Left renal cortex interstitium (tissue), 4 donors: ENCODE measurements at regions not wholly inside any gene's neighbourhood (a gene's known extent, or its start where the extent isn't known, plus 50 kb on each side); places are given as distances from the start of the nearest gene placed in this dataset.

Experiments used
- DNase-seq, 4 donors: peaks; one replicate each; pipeline ENCODE4 v3.0.0-alpha.2; 2013; ENCODE audit warnings: low read depth in 4 of 4, low spot score in 2 of 4, missing footprints in 1 of 4

GRCh38 chr16:66154801-66155200 is 211.7 kb upstream of the CDH5 start:
- no peak for DNase-seq

DNA sequence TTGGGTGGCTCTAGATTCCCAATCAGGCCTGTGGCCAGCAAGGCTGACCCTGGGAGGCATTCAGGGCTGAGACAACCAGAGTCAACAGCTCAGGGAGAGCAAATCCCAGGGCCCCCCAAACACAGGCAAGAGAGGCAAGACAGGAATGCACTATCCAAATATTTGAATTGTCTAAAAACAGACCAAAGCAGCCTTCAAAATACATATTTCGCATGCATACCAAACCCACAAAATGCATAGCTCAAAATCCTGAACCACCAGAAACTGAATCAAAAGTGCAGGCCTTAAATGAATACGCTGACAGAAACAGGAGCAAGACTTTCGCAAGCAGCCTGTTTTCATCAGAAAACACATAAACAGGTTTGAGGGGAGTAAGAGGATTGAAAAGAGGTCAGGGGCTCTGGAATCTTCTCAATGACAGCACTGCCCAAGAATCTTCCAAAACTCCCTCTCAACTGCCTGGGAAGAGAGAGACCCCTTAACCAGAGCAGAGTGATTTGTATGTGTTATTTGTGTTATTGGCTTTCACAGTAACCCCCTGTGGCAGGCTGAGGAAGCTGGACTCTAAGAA is 213.6 kb upstream of the CDH5 start:
- DNase-seq: no peak

DNA sequence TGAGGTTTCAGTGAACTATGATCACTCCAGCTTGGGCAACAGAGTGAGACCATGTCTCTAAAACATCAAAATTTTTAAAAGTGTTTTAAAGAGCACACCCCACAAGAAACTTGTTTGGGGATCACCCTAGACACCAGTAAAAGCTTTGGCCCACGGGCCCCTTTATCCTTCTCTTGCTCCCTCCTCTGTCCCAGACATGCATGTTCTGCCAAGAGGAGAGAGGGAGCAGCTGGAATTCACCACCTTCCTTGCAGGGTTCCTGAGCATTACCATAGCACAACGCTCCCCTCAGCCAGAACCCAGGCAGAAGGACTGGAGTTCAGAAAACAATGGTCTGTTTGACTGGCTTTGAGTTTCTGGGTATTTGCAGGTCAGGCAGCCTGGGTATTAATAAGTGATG is 214.3 kb upstream of the CDH5 start:
- no peak for DNase-seq

DNA sequence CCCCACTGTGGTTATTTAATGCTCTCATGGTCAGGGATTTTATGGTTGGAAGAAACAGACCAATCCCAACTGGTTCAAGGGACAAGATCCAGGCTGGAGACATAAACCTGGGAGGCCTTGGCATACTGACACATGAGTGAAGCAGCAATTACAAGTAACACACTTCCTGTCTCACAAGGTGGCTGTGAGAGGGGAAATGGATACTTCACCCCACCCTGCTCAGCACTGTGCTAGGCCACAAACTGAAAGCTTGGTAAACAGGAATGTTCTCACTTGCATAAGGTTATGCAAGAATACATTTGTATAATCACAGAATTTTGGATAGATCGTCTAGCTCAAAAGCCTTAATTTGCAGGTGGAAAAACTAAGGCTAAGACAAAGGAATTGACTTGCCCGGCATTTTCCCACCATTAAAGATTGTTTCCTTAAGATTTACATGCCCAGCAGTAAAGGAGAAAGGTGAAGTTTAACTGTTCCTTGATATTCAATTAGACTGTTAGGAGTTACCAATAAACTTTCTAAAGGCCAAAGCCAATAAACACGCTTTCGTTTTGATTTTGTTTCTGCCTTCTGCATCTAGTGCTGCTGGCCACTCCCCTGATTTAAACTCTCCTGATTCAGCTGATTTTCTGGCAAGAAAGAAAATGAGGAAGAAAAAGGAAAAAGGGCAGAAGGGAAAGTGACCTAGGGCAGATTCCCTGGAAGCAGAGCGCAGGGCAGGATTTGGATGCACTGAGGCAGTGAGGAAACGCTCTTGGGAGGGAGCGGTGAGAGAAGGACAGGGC is 215.6 kb upstream of the CDH5 start:
- no peak for DNase-seq

DNA sequence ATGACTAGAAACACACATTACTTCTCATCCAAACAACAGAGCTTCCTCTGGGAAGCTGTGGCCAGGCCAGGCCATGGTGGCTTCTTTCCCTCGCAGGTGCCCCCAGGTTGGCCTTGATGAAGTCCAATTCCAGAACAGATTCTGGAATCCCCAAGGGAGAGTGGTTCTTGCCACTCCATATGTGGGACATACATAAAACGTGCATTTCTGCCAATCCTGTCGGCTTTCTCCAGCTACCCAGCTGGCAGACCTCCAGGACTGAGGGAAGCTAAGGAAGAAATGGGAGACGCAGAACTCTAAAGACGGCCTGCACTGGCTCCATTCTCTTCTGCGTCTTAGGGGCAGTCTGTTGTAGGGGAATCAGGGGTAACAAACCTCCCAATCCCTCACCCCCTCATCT is 219.2 kb upstream of the CDH5 start:
- DNase-seq: no peak

DNA sequence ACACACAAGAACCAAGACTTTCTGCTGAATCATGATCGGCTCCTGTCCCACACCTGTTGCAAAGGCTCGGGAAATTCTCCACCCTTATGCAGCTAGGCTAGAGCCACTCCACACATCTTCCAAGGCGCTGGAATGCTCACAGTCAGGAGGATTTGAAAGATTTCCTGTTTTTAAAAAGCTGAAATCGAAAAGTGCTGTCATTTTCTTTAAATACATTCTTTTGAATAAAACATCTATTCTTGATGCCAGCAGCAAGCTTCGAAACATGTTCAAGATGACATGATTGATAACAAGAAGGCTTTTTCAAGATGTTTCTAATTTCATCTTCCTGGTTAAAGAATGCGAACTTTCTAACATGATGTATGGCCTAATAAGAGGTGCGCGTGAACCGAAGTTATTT is 219.7 kb upstream of the CDH5 start:
- no peak for DNase-seq

GRCh38 chr16:66144641-66145040 is 221.8 kb upstream of the CDH5 start:
- DNase-seq: no peak

DNA sequence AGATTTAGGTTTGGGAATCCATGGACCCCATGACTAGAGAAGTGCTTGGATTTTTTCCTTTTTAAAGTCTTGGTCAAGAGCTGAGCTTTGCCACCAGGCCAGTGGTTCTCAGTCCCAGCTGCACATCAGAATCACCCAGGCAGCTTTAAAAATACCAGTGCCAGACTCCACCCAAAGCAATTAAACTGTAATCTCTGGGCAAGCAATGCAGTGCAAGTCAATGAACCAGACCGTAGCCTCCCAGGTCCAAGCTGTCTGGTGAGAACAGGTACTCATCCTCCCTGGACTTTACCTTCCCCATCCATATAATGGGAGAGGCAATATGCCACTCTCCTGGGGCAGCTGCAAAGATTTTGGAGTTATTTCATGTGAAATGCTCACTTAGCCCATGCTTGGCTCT is 223.1 kb upstream of the CDH5 start:
- DNase-seq: no peak

GRCh38 chr16:66141885-66142284 is 224.6 kb upstream of the CDH5 start:
- DNase-seq: no peak

DNA sequence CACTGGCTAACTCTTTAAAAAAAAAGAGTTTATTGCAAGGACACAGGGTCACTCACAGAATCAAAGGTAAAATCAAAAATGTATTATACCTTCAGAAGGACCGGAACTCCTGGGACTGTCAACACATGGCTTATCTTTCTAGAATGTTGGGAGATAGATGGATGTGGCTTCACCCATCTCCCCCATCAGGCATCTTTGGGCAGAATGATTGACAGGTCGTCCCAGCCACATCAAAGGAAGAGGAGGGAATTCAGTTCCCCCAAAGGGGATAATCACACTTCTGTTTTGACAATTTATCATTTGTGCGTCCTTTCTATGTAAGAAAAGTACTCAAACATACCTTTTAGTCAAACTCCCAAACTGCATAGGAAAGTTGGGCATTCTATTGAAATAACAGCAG is 228.6 kb upstream of the CDH5 start:
- no peak for DNase-seq

- DNase-seq: no peak
Measured at GRCh38 chr16:66136841-66137240, 229.7 kb upstream of the CDH5 start.

DNA sequence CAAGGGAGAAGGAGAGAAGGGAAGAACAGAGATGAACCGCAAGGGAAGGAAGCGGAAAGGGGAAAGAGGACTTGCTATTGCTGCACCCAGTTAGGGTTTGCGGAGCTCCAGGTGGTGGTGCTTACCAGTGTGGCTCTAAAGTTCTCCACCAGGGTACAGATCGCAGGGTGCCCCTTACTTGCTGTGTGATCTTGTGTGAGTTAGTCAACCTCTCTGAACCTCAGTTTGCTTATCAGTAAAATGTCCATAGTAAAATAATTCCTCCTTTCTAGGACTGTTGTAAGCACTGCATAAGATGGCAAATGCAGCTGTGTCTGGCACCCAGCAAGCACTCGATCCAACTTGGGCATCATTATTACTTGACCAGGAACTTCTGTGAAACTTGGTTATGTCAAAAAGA is 230.7 kb upstream of the CDH5 start:
- no peak for DNase-seq

DNA sequence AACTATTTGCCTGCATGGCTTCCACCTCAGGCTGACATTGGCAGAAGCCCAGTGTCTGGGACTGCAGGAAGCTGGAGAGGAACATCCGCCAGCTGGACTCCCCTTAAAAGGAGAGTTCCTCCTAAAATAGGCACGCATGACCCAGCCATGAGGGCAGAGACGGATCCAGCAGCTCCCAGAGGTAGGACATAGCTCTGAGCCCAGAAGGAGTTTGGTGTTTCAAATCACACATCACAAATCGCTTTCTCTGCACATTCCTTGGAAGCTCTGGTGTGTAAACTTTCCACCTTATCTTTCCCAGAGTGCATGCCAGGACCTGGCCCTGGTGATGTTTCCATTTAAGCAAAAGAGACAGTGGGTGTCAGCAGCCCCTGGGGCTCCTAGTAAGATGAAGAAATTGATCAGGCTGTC is 231.1 kb upstream of the CDH5 start:
- no peak for DNase-seq

GRCh38 chr16:66134875-66135274 is 231.6 kb upstream of the CDH5 start:
- DNase-seq: no peak

GRCh38 chr16:66133643-66134338 is 232.7 kb upstream of the CDH5 start:
- no peak for DNase-seq

DNA sequence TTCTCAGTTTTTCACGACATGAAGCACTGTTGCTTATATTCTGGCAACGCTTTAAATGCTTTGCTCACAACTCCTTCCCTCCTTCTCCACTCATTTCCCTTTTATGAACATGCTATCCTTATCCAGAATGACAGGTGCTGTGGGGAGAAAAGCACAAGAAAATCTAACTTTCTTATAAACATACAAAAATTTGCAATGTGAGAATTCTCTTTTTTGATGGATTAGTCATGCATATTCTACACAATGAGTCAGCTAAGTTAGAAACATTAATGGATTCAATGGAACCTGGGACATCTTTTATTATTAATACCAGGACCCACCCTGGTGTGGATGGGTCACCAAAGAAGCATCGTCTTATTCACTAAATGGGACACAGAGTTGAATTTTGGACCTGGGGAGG is 234.6 kb upstream of the CDH5 start:
- DNase-seq: no peak

- no peak for DNase-seq
Measured at GRCh38 chr16:66131156-66131807, 235.2 kb upstream of the CDH5 start.

- no peak for DNase-seq
Measured at GRCh38 chr16:66130296-66130905, 236.1 kb upstream of the CDH5 start.

- no peak for DNase-seq
Measured at GRCh38 chr16:66129196-66129595, 237.3 kb upstream of the CDH5 start.

GRCh38 chr16:66128371-66128770 is 238.1 kb upstream of the CDH5 start:
- no peak for DNase-seq
